Endodermal cell (in vitro differentiated cells): ENCODE measurements at regions not wholly inside any gene's neighbourhood (a gene's known extent, or its start where the extent isn't known, plus 50 kb on each side); places are given as distances from the start of the nearest gene placed in this dataset.

Source experiments
- DNase-seq: peaks from one replicate; pipeline ENCODE4 v3.0.0-alpha.2; 2017
- H3K27ac ChIP-seq: 2 replicates; pipeline ENCODE4 v1.5.1; 2013; ENCODE audit warnings: mild to moderate bottlenecking, low read depth, low read length, moderate library complexity
- H3K27me3 ChIP-seq: 2 replicates; pipeline ENCODE4 v1.6.1; 2013; ENCODE audit warnings: mild to moderate bottlenecking, low read length, moderate library complexity; ENCODE audit not compliant: insufficient read depth, control insufficient read depth, poor library complexity, severe bottlenecking
- H3K36me3 ChIP-seq: 2 replicates; pipeline ENCODE4 v1.7.0; 2013; ENCODE audit warnings: mild to moderate bottlenecking, low read length, moderate library complexity; ENCODE audit not compliant: control insufficient read depth, insufficient read depth
- H3K4me1 ChIP-seq: one replicate; pipeline ENCODE4 v1.7.0; 2013; ENCODE audit warnings: low read length; ENCODE audit not compliant: control insufficient read depth, insufficient read depth
- H3K4me3 ChIP-seq: 2 replicates; pipeline ENCODE4 v1.5.1; 2013; ENCODE audit warnings: mild to moderate bottlenecking, low read length, moderate library complexity
- H3K9ac ChIP-seq: 2 replicates; pipeline ENCODE4 v1.6.1; 2013; ENCODE audit warnings: mild to moderate bottlenecking, low read length, moderate library complexity; ENCODE audit not compliant: poor library complexity, severe bottlenecking; ENCODE audit errors: extremely low read depth
- H3K9me3 ChIP-seq: 2 replicates; pipeline ENCODE4 v1.6.1; 2013; ENCODE audit warnings: mild to moderate bottlenecking, low read length, moderate library complexity; ENCODE audit not compliant: control insufficient read depth
- H3K27ac Mint-ChIP-seq: 2 replicates; pipeline ENCODE4 v1.8.0; 2020; ENCODE audit warnings: mixed read lengths
- H3K27me3 Mint-ChIP-seq: 2 replicates; pipeline ENCODE4 v1.8.0; 2021; ENCODE audit warnings: mild to moderate bottlenecking, mixed read lengths; ENCODE audit not compliant: insufficient read depth
- H3K36me3 Mint-ChIP-seq: 2 replicates; pipeline ENCODE4 v1.8.0; 2020; ENCODE audit warnings: low read depth, mixed read lengths
- H3K4me1 Mint-ChIP-seq: 2 replicates; pipeline ENCODE4 v1.8.0; 2020; ENCODE audit warnings: mixed read lengths
- H3K4me3 Mint-ChIP-seq: 2 replicates; pipeline ENCODE4 v1.8.0; 2020; ENCODE audit warnings: mild to moderate bottlenecking, moderate library complexity, mixed read lengths
- H3K9me3 Mint-ChIP-seq: 2 replicates; pipeline ENCODE4 v1.8.0; 2020; ENCODE audit warnings: mild to moderate bottlenecking, mixed read lengths
- WGBS, 2 experiments: methylation state at CpG; one replicate each; pipeline versions ENCODE4 v1.1.5 to v1.1.7; 2013; ENCODE audit warnings: missing lambda C conversion rate in 2 of 2, mixed read lengths in 1 of 2; ENCODE audit not compliant: insufficient coverage in 1 of 2, insufficient read length in 1 of 2; 5-methylcytosine and 5-hydroxymethylcytosine counted together
- TF ChIP-seq, protein P1 (sequence below): fragments of 200-600 bp; sonication (generic); conservative IDR thresholded peaks from 2 replicates; pipeline ENCODE4 v1.5.0; 2021; ENCODE audit warnings: antibody characterized with exemption, mild to moderate bottlenecking

- H3K36me3 Mint-ChIP-seq, result no peaks in the 10 kb centered on the region
- WGBS, 2 experiments, result 83% methylated on average over 1 of the region's 1 CpG; no CpG with 5 or more reads in 1 of the 2 experiments
- Histone ChIP-seq H3K9me3 (no peaks in the 10 kb centered on the region), H3K36me3 (no peaks in the 10 kb centered on the region), H3K27ac (no peak overlapping the region), H3K4me1 (peaks cover 6% of the 10 kb centered on the region), H3K27me3 (peaks cover 16% of the 10 kb centered on the region), H3K9ac (no peak overlapping the region), H3K4me3 (no peak overlapping the region)
- no peak for DNase-seq
- H3K4me3 Mint-ChIP-seq, result no peak overlapping the region
- peaks cover 16% of the 10 kb centered on the region for H3K27me3 Mint-ChIP-seq
- H3K4me1 Mint-ChIP-seq, result peaks cover 28% of the 10 kb centered on the region
- H3K9me3 Mint-ChIP-seq, result no peaks in the 10 kb centered on the region
- TF ChIP-seq, protein P1, sequence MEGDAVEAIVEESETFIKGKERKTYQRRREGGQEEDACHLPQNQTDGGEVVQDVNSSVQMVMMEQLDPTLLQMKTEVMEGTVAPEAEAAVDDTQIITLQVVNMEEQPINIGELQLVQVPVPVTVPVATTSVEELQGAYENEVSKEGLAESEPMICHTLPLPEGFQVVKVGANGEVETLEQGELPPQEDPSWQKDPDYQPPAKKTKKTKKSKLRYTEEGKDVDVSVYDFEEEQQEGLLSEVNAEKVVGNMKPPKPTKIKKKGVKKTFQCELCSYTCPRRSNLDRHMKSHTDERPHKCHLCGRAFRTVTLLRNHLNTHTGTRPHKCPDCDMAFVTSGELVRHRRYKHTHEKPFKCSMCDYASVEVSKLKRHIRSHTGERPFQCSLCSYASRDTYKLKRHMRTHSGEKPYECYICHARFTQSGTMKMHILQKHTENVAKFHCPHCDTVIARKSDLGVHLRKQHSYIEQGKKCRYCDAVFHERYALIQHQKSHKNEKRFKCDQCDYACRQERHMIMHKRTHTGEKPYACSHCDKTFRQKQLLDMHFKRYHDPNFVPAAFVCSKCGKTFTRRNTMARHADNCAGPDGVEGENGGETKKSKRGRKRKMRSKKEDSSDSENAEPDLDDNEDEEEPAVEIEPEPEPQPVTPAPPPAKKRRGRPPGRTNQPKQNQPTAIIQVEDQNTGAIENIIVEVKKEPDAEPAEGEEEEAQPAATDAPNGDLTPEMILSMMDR, result no peak
- H3K27ac Mint-ChIP-seq, result no peak overlapping the region
These were observed 131.3 kb downstream of the INSIG2 start for GRCh38 chr2:118219611-118220010.

- TF ChIP-seq, protein P1, result no peak
- Histone ChIP-seq H3K4me1 (no peaks in the 10 kb centered on the region), H3K36me3 (no peaks in the 10 kb centered on the region), H3K4me3 (no peak overlapping the region), H3K27ac (no peak overlapping the region), H3K9ac (no peak overlapping the region), H3K9me3 (no peaks in the 10 kb centered on the region), H3K27me3 (no peaks in the 10 kb centered on the region)
- H3K27ac Mint-ChIP-seq, result no peak overlapping the region
- no peaks in the 10 kb centered on the region for H3K9me3 Mint-ChIP-seq
- no peaks in the 10 kb centered on the region for H3K36me3 Mint-ChIP-seq
- peaks cover 7% of the 10 kb centered on the region for H3K4me1 Mint-ChIP-seq
- H3K4me3 Mint-ChIP-seq, result no peak overlapping the region
- no peaks in the 10 kb centered on the region for H3K27me3 Mint-ChIP-seq
- WGBS, 2 experiments, result 94 to 96% methylated on average over 2 to 3 of the region's 3 CpGs
- DNase-seq, result no peak
These were observed 128.0 kb downstream of the INSIG2 start for GRCh38 chr2:118216224-118216623.

DNA sequence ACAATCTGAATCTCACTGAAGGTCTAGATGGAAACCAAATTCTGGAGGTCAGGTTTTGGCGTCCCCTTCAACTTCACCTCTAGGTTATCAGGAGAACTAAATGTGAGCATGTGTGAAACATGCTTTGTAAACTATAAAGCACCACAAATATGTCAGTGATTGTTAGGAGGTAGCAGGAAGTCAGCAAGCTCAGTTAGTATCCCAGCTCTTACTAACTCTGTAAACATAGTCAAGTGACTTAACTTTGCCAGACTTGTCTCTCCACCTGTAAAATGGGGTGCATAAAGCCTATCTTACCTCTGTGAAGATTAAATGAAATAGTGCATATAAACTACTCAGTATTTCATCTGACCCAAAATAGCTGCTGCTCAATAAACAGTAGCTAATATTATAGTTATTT is 121.5 kb downstream of the INSIG2 start:
- H3K27ac ChIP-seq, result no peak overlapping the region
- Mint-ChIP-seq H3K4me1 (no peaks in the 10 kb centered on the region), H3K36me3 (no peaks in the 10 kb centered on the region), H3K27ac (no peak overlapping the region), H3K4me3 (no peak overlapping the region), H3K27me3 (peaks cover 4% of the 10 kb centered on the region), H3K9me3 (no peaks in the 10 kb centered on the region)
- no peak overlapping the region for H3K4me3 ChIP-seq
- no peaks in the 10 kb centered on the region for H3K36me3 ChIP-seq
- no peaks in the 10 kb centered on the region for H3K27me3 ChIP-seq
- H3K4me1 ChIP-seq, result no peaks in the 10 kb centered on the region
- no peaks in the 10 kb centered on the region for H3K9me3 ChIP-seq
- TF ChIP-seq, protein P1, result no peak
- H3K9ac ChIP-seq, result no peak overlapping the region
- no peak for DNase-seq
- WGBS, 2 experiments, result 92% methylated on average over 1 of the region's 1 CpG; no CpG with 5 or more reads in 1 of the 2 experiments
